WTC11 (cell line): ENCODE measurements at regions not wholly inside any gene's neighbourhood (a gene's known extent, or its start where the extent isn't known, plus 50 kb on each side); places are given as distances from the start of the nearest gene placed in this dataset.

ENCODE experiments used
- ATAC-seq: fragments of 200-7000 bp; cut with Tn5 transposase; 2 replicates; pipeline ENCODE4 v1.10.0; 2021; ENCODE audit warnings: mild to moderate bottlenecking, moderate library complexity
- CTCF ChIA-PET: fragments of 300-600 bp; sonication (Branson Sonifier 250); formaldehyde crosslinking; loops from one replicate; lab custom pipeline; 2021; ENCODE audit warnings: antibody characterized with exemption; lab: Charles Lee
- POLR2A ChIA-PET: fragments of 350-600 bp; sonication (Branson Sonifier 250); formaldehyde crosslinking; loops from one replicate; lab custom pipeline; 2021; ENCODE audit warnings: antibody characterized with exemption; lab: Charles Lee
- DNase-seq: peaks from one replicate; pipeline ENCODE4 v3.0.0; 2021; ENCODE audit warnings: low spot score
- H3K27ac Mint-ChIP-seq: 2 replicates; pipeline ENCODE4 v1.8.0; 2021; ENCODE audit warnings: mixed read lengths
- H3K27me3 Mint-ChIP-seq: 2 replicates; pipeline ENCODE4 v1.8.0; 2021; ENCODE audit warnings: low read depth, mild to moderate bottlenecking, moderate library complexity, mixed read lengths
- H3K36me3 Mint-ChIP-seq: 2 replicates; pipeline ENCODE4 v1.8.0; 2021; ENCODE audit warnings: mixed read lengths
- H3K4me1 Mint-ChIP-seq: 2 replicates; pipeline ENCODE4 v1.8.0; 2022; ENCODE audit warnings: mixed read lengths
- H3K4me3 Mint-ChIP-seq: 2 replicates; pipeline ENCODE4 v1.8.0; 2021; ENCODE audit warnings: mild to moderate bottlenecking, moderate library complexity, mixed read lengths
- H3K9me3 Mint-ChIP-seq: 2 replicates; pipeline ENCODE4 v1.8.0; 2021; ENCODE audit warnings: mixed read lengths
- CBFB ChIP-seq: sonication (generic); formaldehyde crosslinking; IDR thresholded peaks from 2 replicates; pipeline ENCODE4 v1.8.1; 2022; ENCODE audit warnings: mild to moderate bottlenecking, low read depth, missing genetic modification reagents
- CREM ChIP-seq: sonication (generic); formaldehyde crosslinking; IDR thresholded peaks from 2 replicates; pipeline ENCODE4 v1.8.1; 2022; ENCODE audit warnings: mild to moderate bottlenecking, missing genetic modification reagents, moderate library complexity
- ETV6 ChIP-seq: sonication (generic); formaldehyde crosslinking; IDR thresholded peaks from 2 replicates; pipeline ENCODE4 v1.8.1; 2022; ENCODE audit warnings: mild to moderate bottlenecking, missing genetic modification reagents
- GTF2I ChIP-seq: fragments of 250-450 bp; sonication (Bioruptor Pico); conservative IDR thresholded peaks from 2 replicates; pipeline ENCODE4 v1.4.0; 2021; ENCODE audit warnings: mild to moderate bottlenecking
- HMGA2 ChIP-seq: fragments of 250-450 bp; sonication (Bioruptor Pico); IDR thresholded peaks from 2 replicates; pipeline ENCODE4 v1.4.0; 2021; ENCODE audit warnings: mild to moderate bottlenecking, moderate library complexity
- IRF1 ChIP-seq: sonication (generic); formaldehyde crosslinking; IDR thresholded peaks from 2 replicates; pipeline ENCODE4 v1.8.0; 2023; ENCODE audit warnings: missing genetic modification reagents
- JAZF1 ChIP-seq: fragments of 250-450 bp; sonication (Bioruptor Pico); IDR thresholded peaks from 2 replicates; pipeline ENCODE4 v1.9.0; 2021; ENCODE audit warnings: moderate library complexity, mild to moderate bottlenecking, inconsistent platforms
- MXD4 ChIP-seq: fragments of 250-450 bp; sonication (Bioruptor Pico); IDR thresholded peaks from 2 replicates; pipeline ENCODE4 v1.8.0; 2021; ENCODE audit warnings: mild to moderate bottlenecking, moderate library complexity, borderline replicate concordance
- NFATC4 ChIP-seq: fragments of 250-450 bp; sonication (Bioruptor Pico); IDR thresholded peaks from 2 replicates; pipeline ENCODE4 v1.9.0; 2021; ENCODE audit warnings: mild to moderate bottlenecking
- NFE2L1 ChIP-seq: sonication (generic); formaldehyde crosslinking; IDR thresholded peaks from 2 replicates; pipeline ENCODE4 v1.8.1; 2023; ENCODE audit warnings: missing genetic modification reagents
- OVOL2 ChIP-seq: fragments of 250-450 bp; sonication (Bioruptor Pico); IDR thresholded peaks from 2 replicates; pipeline ENCODE4 v1.9.0; 2021; ENCODE audit warnings: mild to moderate bottlenecking, borderline replicate concordance
- PRDM15 ChIP-seq: sonication (generic); formaldehyde crosslinking; IDR thresholded peaks from 2 replicates; pipeline ENCODE4 v1.8.0; 2022; ENCODE audit warnings: missing genetic modification reagents
- SP1 ChIP-seq: sonication (generic); formaldehyde crosslinking; conservative IDR thresholded peaks from 2 replicates; pipeline ENCODE4 v1.8.1; 2022; ENCODE audit warnings: missing genetic modification reagents
- TCF7 ChIP-seq: sonication (generic); formaldehyde crosslinking; IDR thresholded peaks from 2 replicates; pipeline ENCODE4 v1.8.0; 2022; ENCODE audit warnings: mild to moderate bottlenecking, low read depth, missing genetic modification reagents, moderate library complexity
- TEAD1 ChIP-seq: sonication (generic); formaldehyde crosslinking; IDR thresholded peaks from 2 replicates; pipeline ENCODE4 v1.8.0; 2022; ENCODE audit warnings: mild to moderate bottlenecking, missing genetic modification reagents
- TEAD4 ChIP-seq: sonication (generic); formaldehyde crosslinking; IDR thresholded peaks from 2 replicates; pipeline ENCODE4 v1.8.0; 2022; ENCODE audit warnings: mild to moderate bottlenecking, missing genetic modification reagents
- TP53 ChIP-seq: sonication (generic); formaldehyde crosslinking; IDR thresholded peaks from 2 replicates; pipeline ENCODE4 v1.8.1; 2023; ENCODE audit warnings: mild to moderate bottlenecking, missing genetic modification reagents
- ZNF138 ChIP-seq: sonication (generic); formaldehyde crosslinking; conservative IDR thresholded peaks from 2 replicates; pipeline ENCODE4 v1.8.1; 2022; ENCODE audit warnings: mild to moderate bottlenecking, moderate library complexity, missing genetic modification reagents
- ZNF263 ChIP-seq: sonication (generic); formaldehyde crosslinking; IDR thresholded peaks from 2 replicates; pipeline ENCODE4 v1.8.1; 2022; ENCODE audit warnings: low read depth, mild to moderate bottlenecking, moderate library complexity, missing genetic modification reagents
- ZNF317 ChIP-seq: sonication (generic); formaldehyde crosslinking; IDR thresholded peaks from 2 replicates; pipeline ENCODE4 v1.8.1; 2023; ENCODE audit warnings: low read depth, mild to moderate bottlenecking, moderate library complexity, missing genetic modification reagents, borderline replicate concordance
- ZNF396 ChIP-seq: fragments of 250-450 bp; sonication (Bioruptor Pico); IDR thresholded peaks from 2 replicates; pipeline ENCODE4 v1.8.0; 2021; ENCODE audit warnings: mild to moderate bottlenecking, moderate library complexity, borderline replicate concordance
- TF ChIP-seq, protein P1 (sequence below): sonication (generic); formaldehyde crosslinking; IDR thresholded peaks from 2 replicates; pipeline ENCODE4 v1.8.0; 2023; ENCODE audit warnings: missing genetic modification reagents, mild to moderate bottlenecking, borderline replicate concordance
- TF ChIP-seq, protein P2 (sequence below): sonication (generic); formaldehyde crosslinking; IDR thresholded peaks from 2 replicates; pipeline ENCODE4 v1.8.1; 2022; ENCODE audit warnings: mild to moderate bottlenecking, moderate library complexity, missing genetic modification reagents

DNA sequence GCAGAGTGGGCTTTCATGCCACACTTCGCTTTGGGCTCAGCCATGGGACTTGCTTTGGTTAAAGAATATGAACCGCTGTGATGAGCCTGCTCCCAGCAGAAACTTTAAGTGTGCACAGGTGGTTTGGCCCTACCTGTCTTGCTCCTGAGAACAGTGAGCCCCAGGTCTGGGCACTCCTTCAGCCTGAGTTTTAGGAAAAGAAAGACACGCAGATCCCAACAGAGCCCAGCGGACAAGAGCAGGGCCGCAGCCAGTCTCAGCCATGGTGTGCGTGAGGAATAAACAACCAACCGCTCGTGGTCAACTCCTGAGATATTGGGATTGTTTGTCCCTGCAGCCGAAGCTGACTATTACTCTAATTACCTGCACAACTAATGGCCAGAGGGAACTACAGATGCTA, 217.1 kb upstream of the C1orf174 start:
- peaks cover 12% of the 10 kb centered on the region for H3K27me3 Mint-ChIP-seq
- H3K4me1 Mint-ChIP-seq, result no peaks in the 10 kb centered on the region
- no peak for DNase-seq
- TF ChIP-seq ETV6 (no peak), HMGA2 (CRISPR knock-in tag) (no peak)
- TF ChIP-seq, protein P1, sequence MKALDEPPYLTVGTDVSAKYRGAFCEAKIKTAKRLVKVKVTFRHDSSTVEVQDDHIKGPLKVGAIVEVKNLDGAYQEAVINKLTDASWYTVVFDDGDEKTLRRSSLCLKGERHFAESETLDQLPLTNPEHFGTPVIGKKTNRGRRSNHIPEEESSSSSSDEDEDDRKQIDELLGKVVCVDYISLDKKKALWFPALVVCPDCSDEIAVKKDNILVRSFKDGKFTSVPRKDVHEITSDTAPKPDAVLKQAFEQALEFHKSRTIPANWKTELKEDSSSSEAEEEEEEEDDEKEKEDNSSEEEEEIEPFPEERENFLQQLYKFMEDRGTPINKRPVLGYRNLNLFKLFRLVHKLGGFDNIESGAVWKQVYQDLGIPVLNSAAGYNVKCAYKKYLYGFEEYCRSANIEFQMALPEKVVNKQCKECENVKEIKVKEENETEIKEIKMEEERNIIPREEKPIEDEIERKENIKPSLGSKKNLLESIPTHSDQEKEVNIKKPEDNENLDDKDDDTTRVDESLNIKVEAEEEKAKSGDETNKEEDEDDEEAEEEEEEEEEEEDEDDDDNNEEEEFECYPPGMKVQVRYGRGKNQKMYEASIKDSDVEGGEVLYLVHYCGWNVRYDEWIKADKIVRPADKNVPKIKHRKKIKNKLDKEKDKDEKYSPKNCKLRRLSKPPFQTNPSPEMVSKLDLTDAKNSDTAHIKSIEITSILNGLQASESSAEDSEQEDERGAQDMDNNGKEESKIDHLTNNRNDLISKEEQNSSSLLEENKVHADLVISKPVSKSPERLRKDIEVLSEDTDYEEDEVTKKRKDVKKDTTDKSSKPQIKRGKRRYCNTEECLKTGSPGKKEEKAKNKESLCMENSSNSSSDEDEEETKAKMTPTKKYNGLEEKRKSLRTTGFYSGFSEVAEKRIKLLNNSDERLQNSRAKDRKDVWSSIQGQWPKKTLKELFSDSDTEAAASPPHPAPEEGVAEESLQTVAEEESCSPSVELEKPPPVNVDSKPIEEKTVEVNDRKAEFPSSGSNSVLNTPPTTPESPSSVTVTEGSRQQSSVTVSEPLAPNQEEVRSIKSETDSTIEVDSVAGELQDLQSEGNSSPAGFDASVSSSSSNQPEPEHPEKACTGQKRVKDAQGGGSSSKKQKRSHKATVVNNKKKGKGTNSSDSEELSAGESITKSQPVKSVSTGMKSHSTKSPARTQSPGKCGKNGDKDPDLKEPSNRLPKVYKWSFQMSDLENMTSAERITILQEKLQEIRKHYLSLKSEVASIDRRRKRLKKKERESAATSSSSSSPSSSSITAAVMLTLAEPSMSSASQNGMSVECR (CRISPR knock-in tag), result no peak
- ChIA-PET CTCF (no interaction called here), POLR2A (no interaction called here)
- H3K9me3 Mint-ChIP-seq, result peaks cover 83% of the 10 kb centered on the region
- ATAC-seq, result no peak
- H3K4me3 Mint-ChIP-seq, result no peak overlapping the region
- peaks cover 83% of the 10 kb centered on the region for H3K36me3 Mint-ChIP-seq
- no peak overlapping the region for H3K27ac Mint-ChIP-seq

- H3K27me3 Mint-ChIP-seq, result peaks cover 15% of the 10 kb centered on the region
- no peaks in the 10 kb centered on the region for H3K4me1 Mint-ChIP-seq
- ATAC-seq, result no peak
- POLR2A ChIA-PET, result no interaction called here
- no peak for DNase-seq
- CTCF ChIA-PET, result no interaction called here
- TF ChIP-seq TCF7 (CRISPR knock-in tag), result no peak
- no peak for TF ChIP-seq GTF2I (CRISPR knock-in tag)
- no peak for TF ChIP-seq NFATC4 (CRISPR knock-in tag)
- TF ChIP-seq ZNF396 (CRISPR knock-in tag), result no peak
- no peak for TF ChIP-seq MXD4 (CRISPR knock-in tag)
- no peak for TF ChIP-seq NFE2L1 (CRISPR knock-in tag)
- TF ChIP-seq OVOL2, result no peak
- TF ChIP-seq JAZF1 (CRISPR knock-in tag), result no peak
- TF ChIP-seq CREM (CRISPR knock-in tag), result no peak
- no peak for TF ChIP-seq CBFB
- TF ChIP-seq TEAD1 (CRISPR knock-in tag), result no peak
- no peak for TF ChIP-seq ZNF138
- no peak for TF ChIP-seq TEAD4 (CRISPR knock-in tag)
- TF ChIP-seq SP1 (CRISPR knock-in tag), result no peak
- H3K36me3 Mint-ChIP-seq, result peaks cover 75% of the 10 kb centered on the region
- H3K27ac Mint-ChIP-seq, result no peak overlapping the region
- H3K9me3 Mint-ChIP-seq, result peaks cover 75% of the 10 kb centered on the region
- no peak overlapping the region for H3K4me3 Mint-ChIP-seq
Measured at GRCh38 chr1:4118746-4119515, 218.9 kb upstream of the C1orf174 start.

DNA sequence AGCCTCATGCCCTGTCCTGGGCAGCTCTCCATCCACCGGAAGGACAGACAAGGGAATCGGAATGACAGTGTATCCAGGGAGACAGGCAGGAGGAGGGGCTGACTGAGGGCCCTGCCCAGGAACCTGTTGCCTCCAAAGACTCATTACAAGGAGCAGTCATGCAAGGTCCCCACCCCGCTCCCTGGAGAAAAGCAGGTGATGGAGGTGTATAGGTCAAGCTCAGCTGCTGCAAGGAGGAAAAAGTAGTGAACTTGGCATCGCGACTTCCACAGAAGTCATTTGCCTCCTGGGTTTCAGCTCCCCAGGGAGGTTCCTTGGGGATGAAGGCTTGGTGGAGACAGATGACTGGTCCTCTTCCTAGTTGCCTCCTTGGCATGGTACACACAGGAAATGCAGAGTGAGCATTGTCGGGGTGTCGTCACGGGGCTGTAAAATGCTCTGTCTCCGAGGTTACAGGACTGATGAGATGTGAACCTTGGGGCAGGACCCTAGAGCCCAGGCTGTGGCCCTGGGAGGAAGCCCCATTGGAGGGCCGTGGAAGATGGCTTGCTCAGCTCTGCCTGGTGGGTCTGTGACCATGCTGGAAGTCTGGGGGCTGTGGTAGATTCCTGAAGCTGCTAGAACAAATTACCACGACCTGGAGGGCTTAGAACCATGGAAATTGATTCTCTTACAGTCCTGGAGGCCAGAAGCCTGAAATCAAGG, 219.6 kb upstream of the C1orf174 start:
- H3K4me1 Mint-ChIP-seq, result no peaks in the 10 kb centered on the region
- H3K27me3 Mint-ChIP-seq, result peaks cover 16% of the 10 kb centered on the region
- H3K27ac Mint-ChIP-seq, result no peak overlapping the region
- peaks cover 71% of the 10 kb centered on the region for H3K9me3 Mint-ChIP-seq
- ATAC-seq (no peak), DNase-seq (no peak)
- POLR2A ChIA-PET, result no interaction called here
- H3K36me3 Mint-ChIP-seq, result peaks cover 70% of the 10 kb centered on the region
- H3K4me3 Mint-ChIP-seq, result no peak overlapping the region
- CTCF ChIA-PET, result no interaction called here
- TF ChIP-seq TP53 (no peak), ZNF263 (CRISPR knock-in tag) (no peak), IRF1 (CRISPR knock-in tag) (no peak), TEAD4 (CRISPR knock-in tag) (no peak), HMGA2 (CRISPR knock-in tag) (no peak), PRDM15 (CRISPR knock-in tag) (no peak), ZNF317 (CRISPR knock-in tag) (no peak), ETV6 (no peak)
- TF ChIP-seq, protein P2, sequence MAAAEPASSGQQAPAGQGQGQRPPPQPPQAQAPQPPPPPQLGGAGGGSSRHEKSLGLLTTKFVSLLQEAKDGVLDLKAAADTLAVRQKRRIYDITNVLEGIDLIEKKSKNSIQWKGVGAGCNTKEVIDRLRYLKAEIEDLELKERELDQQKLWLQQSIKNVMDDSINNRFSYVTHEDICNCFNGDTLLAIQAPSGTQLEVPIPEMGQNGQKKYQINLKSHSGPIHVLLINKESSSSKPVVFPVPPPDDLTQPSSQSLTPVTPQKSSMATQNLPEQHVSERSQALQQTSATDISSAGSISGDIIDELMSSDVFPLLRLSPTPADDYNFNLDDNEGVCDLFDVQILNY (CRISPR knock-in tag), result no peak
